ENCODE measurements at regions not wholly inside any gene's neighbourhood (a gene's known extent, or its start where the extent isn't known, plus 50 kb on each side); places are given as distances from the start of the nearest gene placed in this dataset.
"Not testable (repeated sequence)": the region's sequence is repeated elsewhere in the genome, so short reads cannot be mapped to it uniquely, and the experiment has no call there.

DNA sequence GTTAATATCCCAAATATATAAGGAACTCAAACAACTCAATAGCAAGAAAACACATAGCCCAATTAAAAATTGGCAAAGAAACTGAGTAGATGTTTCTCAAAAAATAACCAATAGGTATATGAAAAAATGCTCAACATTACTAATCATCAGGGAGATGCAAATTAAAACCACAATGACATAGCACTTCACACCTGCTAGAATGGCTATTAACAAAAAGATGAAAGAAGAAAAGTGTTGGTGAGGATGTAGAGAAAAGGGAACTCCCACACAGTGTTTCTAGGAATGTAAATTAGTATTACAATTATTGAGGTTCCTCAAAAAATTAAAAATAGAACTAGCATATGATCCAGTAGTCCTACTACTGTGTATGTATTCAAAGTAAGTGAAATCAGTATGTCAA, 1212.8 kb downstream of the DIAPH3 start:
- DNase-seq = no peak
- Histone ChIP-seq H3K27ac (no peak overlapping the region), H3K36me3 (ENCODE audit: low read depth, missing control alignments) (no peaks in the 10 kb centered on the region), H3K9me3 (no peaks in the 10 kb centered on the region), H3K4me3 (no peak overlapping the region), H3K27me3 (no peaks in the 10 kb centered on the region), H3K4me1 (no peaks in the 10 kb centered on the region)
- TF ChIP-seq, protein P1, sequence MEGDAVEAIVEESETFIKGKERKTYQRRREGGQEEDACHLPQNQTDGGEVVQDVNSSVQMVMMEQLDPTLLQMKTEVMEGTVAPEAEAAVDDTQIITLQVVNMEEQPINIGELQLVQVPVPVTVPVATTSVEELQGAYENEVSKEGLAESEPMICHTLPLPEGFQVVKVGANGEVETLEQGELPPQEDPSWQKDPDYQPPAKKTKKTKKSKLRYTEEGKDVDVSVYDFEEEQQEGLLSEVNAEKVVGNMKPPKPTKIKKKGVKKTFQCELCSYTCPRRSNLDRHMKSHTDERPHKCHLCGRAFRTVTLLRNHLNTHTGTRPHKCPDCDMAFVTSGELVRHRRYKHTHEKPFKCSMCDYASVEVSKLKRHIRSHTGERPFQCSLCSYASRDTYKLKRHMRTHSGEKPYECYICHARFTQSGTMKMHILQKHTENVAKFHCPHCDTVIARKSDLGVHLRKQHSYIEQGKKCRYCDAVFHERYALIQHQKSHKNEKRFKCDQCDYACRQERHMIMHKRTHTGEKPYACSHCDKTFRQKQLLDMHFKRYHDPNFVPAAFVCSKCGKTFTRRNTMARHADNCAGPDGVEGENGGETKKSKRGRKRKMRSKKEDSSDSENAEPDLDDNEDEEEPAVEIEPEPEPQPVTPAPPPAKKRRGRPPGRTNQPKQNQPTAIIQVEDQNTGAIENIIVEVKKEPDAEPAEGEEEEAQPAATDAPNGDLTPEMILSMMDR (IDR thresholded peaks at IDR 0.05) = no peak
- TF ChIP-seq POLR2A (IDR thresholded peaks at IDR 0.05) = no peak
- intact Hi-C loops (cut with DNase I; ENCODE audit: low total_unique reads) = no loop called here

DNA sequence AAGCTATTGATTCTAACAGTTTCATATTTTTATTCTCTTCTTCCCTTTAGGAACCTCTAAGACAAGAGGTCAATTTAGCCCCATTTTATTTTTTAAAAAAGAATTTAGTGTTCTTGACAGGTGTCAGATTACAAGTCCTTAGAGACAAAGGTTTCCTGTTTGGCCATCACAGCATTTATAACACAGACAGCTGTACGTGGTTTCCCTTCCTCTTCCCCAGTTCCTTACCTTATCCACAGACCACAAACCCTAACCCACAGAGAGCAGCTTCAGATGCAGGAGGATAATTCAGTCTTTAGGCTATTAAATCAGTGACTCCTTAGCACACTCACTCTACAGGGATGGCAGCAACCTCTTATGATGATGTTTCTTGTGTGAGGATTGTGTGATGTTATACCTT, 1210.1 kb downstream of the DIAPH3 start:
- Histone ChIP-seq H3K4me1 (no peaks in the 10 kb centered on the region), H3K9me3 (no peaks in the 10 kb centered on the region), H3K36me3 (ENCODE audit: low read depth, missing control alignments) (no peaks in the 10 kb centered on the region), H3K27me3 (no peaks in the 10 kb centered on the region), H3K27ac (no peak overlapping the region), H3K4me3 (no peak overlapping the region)
- intact Hi-C loops (cut with DNase I; ENCODE audit: low total_unique reads) = no loop called here
- TF ChIP-seq, protein P1 (IDR thresholded peaks at IDR 0.05) = no peak
- no peak for TF ChIP-seq POLR2A (IDR thresholded peaks at IDR 0.05)
- no peak for DNase-seq
- WGBS, 2 donors = 44 to 50% methylated on average over 1 of the region's 1 CpG

DNA sequence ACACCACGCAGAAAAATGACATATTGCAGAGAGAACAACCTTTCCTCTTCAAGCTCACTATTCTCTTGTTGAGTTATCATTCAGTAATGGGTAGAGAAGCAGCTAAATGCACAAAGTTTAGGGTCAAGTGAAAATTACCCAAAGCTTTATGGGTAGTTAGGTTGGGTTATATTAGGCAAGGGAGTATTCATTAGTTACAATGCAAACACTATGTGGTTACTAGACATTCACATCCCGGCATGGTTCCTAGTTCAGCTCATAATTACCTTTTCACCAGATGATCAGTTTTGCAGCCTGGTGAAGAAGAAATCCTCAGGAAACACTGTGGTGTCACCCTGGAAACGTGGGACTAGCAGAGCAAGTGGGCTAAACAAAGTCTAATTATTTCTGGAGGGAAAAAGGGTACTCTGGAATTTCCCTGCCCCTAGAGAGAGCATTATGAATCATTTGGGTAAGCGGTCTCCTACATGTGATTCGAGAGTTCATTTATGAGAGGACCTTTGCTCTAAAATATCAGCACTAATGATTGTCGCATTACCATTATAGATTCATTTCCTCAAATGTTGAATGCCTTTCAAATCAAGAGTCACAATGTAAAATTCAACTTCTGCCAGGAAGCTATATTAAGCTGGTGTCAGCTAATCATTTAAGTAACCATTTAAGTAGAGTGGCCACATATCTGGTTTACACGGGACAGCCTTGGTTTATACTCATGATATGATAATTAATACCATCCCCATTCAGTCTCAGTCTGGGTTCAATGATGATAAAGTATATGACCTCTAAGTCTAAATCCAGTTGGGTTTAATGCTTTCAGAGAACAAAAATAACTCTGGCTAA, 1208.0 kb downstream of the DIAPH3 start:
- Histone ChIP-seq H3K27ac (no peak overlapping the region), H3K4me3 (no peak overlapping the region), H3K9me3 (no peaks in the 10 kb centered on the region), H3K4me1 (no peaks in the 10 kb centered on the region), H3K27me3 (no peaks in the 10 kb centered on the region), H3K36me3 (ENCODE audit: low read depth, missing control alignments) (no peaks in the 10 kb centered on the region)
- WGBS, 2 donors = 84 to 85% methylated on average over 7 of the region's 7 CpGs
- intact Hi-C loops (cut with DNase I; ENCODE audit: low total_unique reads) = no loop called here
- TF ChIP-seq, protein P1 (IDR thresholded peaks at IDR 0.05) = no peak
- no peak for TF ChIP-seq POLR2A (IDR thresholded peaks at IDR 0.05)
- no peak for DNase-seq

DNA sequence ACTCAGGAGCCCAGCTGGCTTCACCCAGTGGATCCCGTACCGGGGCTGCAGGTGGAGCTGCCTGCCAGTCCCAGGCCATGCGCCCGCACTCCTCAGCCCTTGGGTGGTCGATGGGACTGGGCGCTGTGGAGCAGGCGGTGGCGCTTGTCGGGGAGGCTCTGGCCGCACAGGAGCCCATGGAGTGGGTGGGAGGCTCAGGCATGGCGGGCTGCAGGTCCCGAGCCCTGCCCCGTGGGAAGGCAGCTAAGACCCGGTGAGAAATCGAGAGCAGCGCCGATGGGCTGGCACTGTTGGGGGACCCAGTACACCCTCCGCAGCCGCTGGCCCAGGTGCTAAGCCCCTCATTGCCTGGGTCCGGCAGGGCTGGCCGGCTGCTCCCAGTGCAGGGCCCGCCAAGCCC, 1205.6 kb downstream of the DIAPH3 start:
- DNase-seq; H3K4me1 ChIP-seq; H3K27me3 ChIP-seq; H3K36me3 ChIP-seq (ENCODE audit: low read depth, missing control alignments); intact Hi-C loops (cut with DNase I; ENCODE audit: low total_unique reads); H3K9me3 ChIP-seq; H3K27ac ChIP-seq: not testable (repeated sequence)
- 98% methylated on average over 22 of the region's 22 CpGs; no CpG with 5 or more reads in 1 of the 2 donors for WGBS, 2 donors
- H3K4me3 ChIP-seq = peak overlapping the region; percentile 19 to 20

DNA sequence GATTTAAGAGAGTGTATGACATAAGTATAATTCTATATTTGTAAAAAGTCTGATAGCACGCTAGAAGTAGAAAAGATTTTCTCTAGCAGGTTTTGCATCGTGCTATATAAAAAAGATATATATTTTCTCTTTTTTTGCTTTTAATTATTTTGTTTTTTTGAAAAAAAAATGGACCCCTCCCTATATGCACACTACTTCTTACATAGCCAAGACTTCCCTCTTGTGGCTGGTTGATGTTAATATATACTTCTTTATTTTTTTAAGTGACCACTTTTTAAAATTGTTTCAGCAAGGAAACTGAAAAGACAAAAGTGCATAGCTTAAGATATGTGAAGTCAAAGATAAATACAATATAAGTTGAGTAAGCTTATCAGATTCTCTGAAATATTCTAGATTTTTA, 1202.8 kb downstream of the DIAPH3 start:
- intact Hi-C loops (cut with DNase I; ENCODE audit: low total_unique reads) = no loop called here

More for the DNA sequence above, 1202.8 kb downstream of the DIAPH3 start:
- 75 to 78% methylated on average over 2 of the region's 2 CpGs for WGBS, 2 donors
- no peak for TF ChIP-seq POLR2A (IDR thresholded peaks at IDR 0.05)
- TF ChIP-seq, protein P1 (IDR thresholded peaks at IDR 0.05) = peak in 1 of 3 experiments; percentile 20
- no peaks in the 10 kb centered on the region for H3K36me3 ChIP-seq (ENCODE audit: low read depth, missing control alignments)
- no peaks in the 10 kb centered on the region for H3K9me3 ChIP-seq
- H3K27me3 ChIP-seq = no peaks in the 10 kb centered on the region
- no peak overlapping the region for H3K4me3 ChIP-seq
- no peak for DNase-seq
- H3K27ac ChIP-seq = no peak overlapping the region
- no peaks in the 10 kb centered on the region for H3K4me1 ChIP-seq
